HepG2 (cell line): ENCODE measurements at regions not wholly inside any gene's neighbourhood (a gene's known extent, or its start where the extent isn't known, plus 50 kb on each side); places are given as distances from the start of the nearest gene placed in this dataset.

ENCODE experiments used
- EZH2 ChIP-seq: conservative IDR thresholded peaks from 2 replicates; pipeline ENCODE4 v1.6.1; 2012; ENCODE audit warnings: mild to moderate bottlenecking, low read depth, low read length, moderate library complexity
- GABPA ChIP-seq, 2 experiments: IDR thresholded peaks; 2 replicates each; pipeline ENCODE4 v1.6.1; 2011 to 2016; ENCODE audit warnings: low read depth in 2 of 2, low read length in 1 of 2, missing biosample characterization in 1 of 2, missing genetic modification characterization in 1 of 2
- HCFC1 ChIP-seq: fragments of 150-350 bp; IDR thresholded peaks from 2 replicates; pipeline ENCODE4 v1.6.1; 2014; ENCODE audit warnings: low read depth, low read length
- KLF13 ChIP-seq: sonication (generic); formaldehyde crosslinking; IDR thresholded peaks from 2 replicates; pipeline ENCODE4 v1.4.0; 2020; ENCODE audit warnings: mild to moderate bottlenecking, missing genetic modification reagents
- U2AF2 ChIP-seq: fragments of 200-400 bp; formaldehyde crosslinking; IDR thresholded peaks from 2 replicates; pipeline ENCODE4 v1.6.1; 2017; ENCODE audit warnings: low read depth, mild to moderate bottlenecking, low read length
- ZBTB7A ChIP-seq: sonication (generic); formaldehyde crosslinking; IDR thresholded peaks from 2 replicates; pipeline ENCODE4 v1.8.0; 2022; ENCODE audit warnings: mild to moderate bottlenecking, missing genetic modification reagents
- ZNF142 ChIP-seq: sonication (generic); formaldehyde crosslinking; IDR thresholded peaks from 2 replicates; pipeline ENCODE4 v1.4.0; 2020; ENCODE audit warnings: missing genetic modification reagents
- ZNF224 ChIP-seq: sonication (generic); formaldehyde crosslinking; IDR thresholded peaks from 2 replicates; pipeline ENCODE4 v1.5.0; 2020; ENCODE audit warnings: mild to moderate bottlenecking, missing genetic modification reagents
- ZNF318 ChIP-seq: sonication (generic); formaldehyde crosslinking; IDR thresholded peaks from 2 replicates; pipeline ENCODE4 v1.4.0; 2020; ENCODE audit warnings: mild to moderate bottlenecking, missing genetic modification reagents
- ZNF501 ChIP-seq: sonication (generic); formaldehyde crosslinking; IDR thresholded peaks from 2 replicates; pipeline ENCODE4 v1.5.1; 2020; ENCODE audit warnings: mild to moderate bottlenecking, moderate library complexity, missing genetic modification reagents
- TF ChIP-seq, protein P1 (sequence below): conservative IDR thresholded peaks from 2 replicates; pipeline ENCODE4 v1.6.1; 2018; ENCODE audit warnings: missing genetic modification reagents
- TF ChIP-seq, protein P2 (sequence below): sonication (generic); formaldehyde crosslinking; IDR thresholded peaks from 2 replicates; pipeline ENCODE4 v1.5.0; 2020; ENCODE audit warnings: missing genetic modification reagents

DNA sequence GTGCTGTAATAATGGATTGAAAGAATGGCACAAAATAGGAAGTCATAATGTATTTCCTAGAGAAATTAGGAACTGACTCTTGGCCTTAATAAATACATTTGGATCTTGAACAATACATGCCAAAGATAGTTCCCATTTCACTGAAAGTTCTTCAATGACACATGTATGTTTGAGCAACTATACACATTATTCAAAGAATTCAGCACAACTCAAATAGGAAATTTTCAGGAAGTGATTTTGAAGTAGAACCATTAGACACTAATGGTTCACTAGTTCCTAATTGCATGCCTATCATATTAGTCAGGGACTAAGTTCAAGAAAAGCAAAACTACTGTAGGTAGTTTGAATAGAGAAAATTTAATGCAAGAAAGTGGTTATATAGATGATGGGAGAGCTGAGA lies 404.7 kb downstream of the LMO4 start:
- TF ChIP-seq, protein P1, sequence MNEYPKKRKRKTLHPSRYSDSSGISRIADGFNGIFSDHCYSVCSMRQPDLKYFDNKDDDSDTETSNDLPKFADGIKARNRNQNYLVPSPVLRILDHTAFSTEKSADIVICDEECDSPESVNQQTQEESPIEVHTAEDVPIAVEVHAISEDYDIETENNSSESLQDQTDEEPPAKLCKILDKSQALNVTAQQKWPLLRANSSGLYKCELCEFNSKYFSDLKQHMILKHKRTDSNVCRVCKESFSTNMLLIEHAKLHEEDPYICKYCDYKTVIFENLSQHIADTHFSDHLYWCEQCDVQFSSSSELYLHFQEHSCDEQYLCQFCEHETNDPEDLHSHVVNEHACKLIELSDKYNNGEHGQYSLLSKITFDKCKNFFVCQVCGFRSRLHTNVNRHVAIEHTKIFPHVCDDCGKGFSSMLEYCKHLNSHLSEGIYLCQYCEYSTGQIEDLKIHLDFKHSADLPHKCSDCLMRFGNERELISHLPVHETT = no peak
- TF ChIP-seq ZNF142 = no peak
- TF ChIP-seq ZBTB7A (CRISPR knock-in tag) = no peak
- no peak for TF ChIP-seq ZNF224 (CRISPR knock-in tag)
- no peak for TF ChIP-seq ZNF318 (CRISPR knock-in tag)
- TF ChIP-seq ZNF501 = no peak
- no peak for TF ChIP-seq GABPA (IDR thresholded peaks at IDR 0.05; ENCODE audit: low read depth, low read length)
- TF ChIP-seq GABPA (CRISPR knock-in tag; IDR thresholded peaks at IDR 0.05; ENCODE audit: low read depth) = no peak
- TF ChIP-seq EZH2 = no peak
- TF ChIP-seq, protein P2, sequence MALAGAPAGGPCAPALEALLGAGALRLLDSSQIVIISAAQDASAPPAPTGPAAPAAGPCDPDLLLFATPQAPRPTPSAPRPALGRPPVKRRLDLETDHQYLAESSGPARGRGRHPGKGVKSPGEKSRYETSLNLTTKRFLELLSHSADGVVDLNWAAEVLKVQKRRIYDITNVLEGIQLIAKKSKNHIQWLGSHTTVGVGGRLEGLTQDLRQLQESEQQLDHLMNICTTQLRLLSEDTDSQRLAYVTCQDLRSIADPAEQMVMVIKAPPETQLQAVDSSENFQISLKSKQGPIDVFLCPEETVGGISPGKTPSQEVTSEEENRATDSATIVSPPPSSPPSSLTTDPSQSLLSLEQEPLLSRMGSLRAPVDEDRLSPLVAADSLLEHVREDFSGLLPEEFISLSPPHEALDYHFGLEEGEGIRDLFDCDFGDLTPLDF = no peak
- no peak for TF ChIP-seq HCFC1
- no peak for TF ChIP-seq KLF13
- TF ChIP-seq U2AF2 = no peak
